ENCODE measurements at regions not wholly inside any gene's neighbourhood (a gene's known extent, or its start where the extent isn't known, plus 50 kb on each side); places are given as distances from the start of the nearest gene placed in this dataset.

- TF ChIP-seq CTCF (IDR thresholded peaks at IDR 0.05) (no peak), POLR2A (IDR thresholded peaks at IDR 0.05) (no peak), POLR2AphosphoS5 (IDR thresholded peaks at IDR 0.05) (no peak)
These were observed 416.5 kb upstream of the GYPC start for GRCh38 chr2:126239320-126239955.
